ENCODE measurements at regions not wholly inside any gene's neighbourhood (a gene's known extent, or its start where the extent isn't known, plus 50 kb on each side); places are given as distances from the start of the nearest gene placed in this dataset.
A peak's percentile ranks its signal among the peaks of the same experiment; 100 is the strongest.
"Not testable (repeated sequence)": the region's sequence is repeated elsewhere in the genome, so short reads cannot be mapped to it uniquely, and the experiment has no call there.

- WGBS, 3 donors: 54 to 82% (median 63%) methylated on average over 3 of the region's 3 CpGs
- H3K27ac ChIP-seq (ENCODE audit: low read depth, low read length): no peak overlapping the region
These were observed 179.3 kb downstream of the C9orf152 start for GRCh38 chr9:110028676-110029075.

GRCh38 chr9:110029429-110029955, 178.5 kb downstream of the C9orf152 start:
- H3K27ac ChIP-seq (ENCODE audit: low read depth, low read length): no peak overlapping the region
- WGBS, 3 donors: 23 to 36% (median 31%) methylated on average over 4 of the region's 4 CpGs

- 33 to 63% (median 55%) methylated on average over 4 of the region's 4 CpGs for WGBS, 3 donors
- no peak overlapping the region for H3K27ac ChIP-seq (ENCODE audit: low read depth, low read length)
These were observed 177.9 kb downstream of the C9orf152 start for GRCh38 chr9:110029956-110030480.

GRCh38 chr9:110030632-110031031, 177.3 kb downstream of the C9orf152 start:
- H3K27ac ChIP-seq (ENCODE audit: low read depth, low read length): no peak overlapping the region
- WGBS, 3 donors: 79 to 87% (median 85%) methylated on average over 3 of the region's 3 CpGs

- 67 to 85% (median 82%) methylated on average over 3 of the region's 3 CpGs for whole genome bisulfite sequencing, 3 donors
These were observed 176.3 kb downstream of the C9orf152 start for GRCh38 chr9:110031511-110032173.

GRCh38 chr9:110032532-110032931, 175.4 kb downstream of the C9orf152 start:
- 88 to 97% (median 96%) methylated on average over 7 of the region's 7 CpGs for WGBS, 3 donors
- not testable (repeated sequence) for H3K27ac ChIP-seq (ENCODE audit: low read depth, low read length)

More at GRCh38 chr9:110031511-110032173, 176.3 kb downstream of the C9orf152 start:
- H3K27ac ChIP-seq (ENCODE audit: low read depth, low read length): no peak overlapping the region

- no peak overlapping the region for H3K27ac ChIP-seq (ENCODE audit: low read depth, low read length)
- WGBS, 3 donors: 87 to 100% (median 92%) methylated on average over 2 of the region's 2 CpGs
These were observed 174.1 kb downstream of the C9orf152 start for GRCh38 chr9:110033869-110034268.

- WGBS, 3 donors: 75 to 87% (median 81%) methylated on average over 2 of the region's 2 CpGs
These were observed 171.7 kb downstream of the C9orf152 start for GRCh38 chr9:110036286-110036685.

GRCh38 chr9:110040788-110041187, 167.2 kb downstream of the C9orf152 start:
- H3K27ac ChIP-seq (ENCODE audit: low read depth, low read length): no peak overlapping the region

More at GRCh38 chr9:110036286-110036685, 171.7 kb downstream of the C9orf152 start:
- no peak overlapping the region for H3K27ac ChIP-seq (ENCODE audit: low read depth, low read length)

- 47 to 74% (median 58%) methylated on average over 5 of the region's 5 CpGs for WGBS, 3 donors
- no peak overlapping the region for H3K27ac ChIP-seq (ENCODE audit: low read depth, low read length)
These were observed 166.5 kb downstream of the C9orf152 start for GRCh38 chr9:110041452-110041851.

- no peak overlapping the region for H3K27ac ChIP-seq (ENCODE audit: low read depth, low read length)
- WGBS, 3 donors: 48 to 57% (median 56%) methylated on average over 7 of the region's 7 CpGs
These were observed 160.6 kb downstream of the C9orf152 start for GRCh38 chr9:110047232-110047954.

- 7 to 17% (median 10%) methylated on average over 27 of the region's 27 CpGs for WGBS, 3 donors
- no peak overlapping the region for H3K27ac ChIP-seq (ENCODE audit: low read depth, low read length)
These were observed 160.0 kb downstream of the C9orf152 start for GRCh38 chr9:110047955-110048402.

- WGBS, 3 donors: 0 to 3% (median 1%) methylated on average over 35 to 42 of the region's 42 CpGs
- peak overlapping the region; percentile 83 for H3K27ac ChIP-seq (ENCODE audit: low read depth, low read length)
These were observed 159.5 kb downstream of the C9orf152 start for GRCh38 chr9:110048403-110048975.

GRCh38 chr9:110048976-110049698, 158.8 kb downstream of the C9orf152 start:
- peak overlapping the region; percentile 83 for H3K27ac ChIP-seq (ENCODE audit: low read depth, low read length)
- WGBS, 3 donors: 1 to 3% (median 1%) methylated on average over 35 of the region's 35 CpGs

GRCh38 chr9:110049699-110050450, 158.1 kb downstream of the C9orf152 start:
- WGBS, 3 donors: 8 to 10% (median 9%) methylated on average over 26 of the region's 26 CpGs
- no peak overlapping the region for H3K27ac ChIP-seq (ENCODE audit: low read depth, low read length)

GRCh38 chr9:110050925-110051355, 157.0 kb downstream of the C9orf152 start:
- WGBS, 3 donors: 9 to 50% (median 13%) methylated on average over 1 of the region's 1 CpG
- no peak overlapping the region for H3K27ac ChIP-seq (ENCODE audit: low read depth, low read length)

- 85 to 87% (median 87%) methylated on average over 6 of the region's 6 CpGs for WGBS, 3 donors
- H3K27ac ChIP-seq (ENCODE audit: low read depth, low read length): no peak overlapping the region
These were observed 151.9 kb downstream of the C9orf152 start for GRCh38 chr9:110056062-110056461.
